K562 (cell line): ENCODE measurements at regions not wholly inside any gene's neighbourhood (a gene's known extent, or its start where the extent isn't known, plus 50 kb on each side); places are given as distances from the start of the nearest gene placed in this dataset.

Experiments
- CHD2 ChIP-seq: IDR thresholded peaks from 2 replicates; pipeline ENCODE4 v1.6.1; 2011; ENCODE audit warnings: low read depth, low read length
- ILK ChIP-seq: fragments of 450-650 bp; IDR thresholded peaks from 2 replicates; pipeline ENCODE4 v1.6.1; 2016; ENCODE audit warnings: missing genetic modification characterization, low read depth, mild to moderate bottlenecking, missing compliant biosample characterization, moderate library complexity, borderline replicate concordance
- MXI1 ChIP-seq: IDR thresholded peaks from 2 replicates; pipeline ENCODE4 v1.6.1; 2011; ENCODE audit warnings: low read depth, mild to moderate bottlenecking, improper control_type of control experiment, low read length
- RBM15 ChIP-seq: fragments of 200-400 bp; formaldehyde crosslinking; IDR thresholded peaks from 2 replicates; pipeline ENCODE4 v1.6.1; 2018; ENCODE audit warnings: mild to moderate bottlenecking, low read length, moderate library complexity; ENCODE audit not compliant: insufficient read depth
- ZKSCAN3 ChIP-seq: fragments of 250-450 bp; sonication (Bioruptor Pico); IDR thresholded peaks from 2 replicates; pipeline ENCODE4 v1.4.0; 2020
- TF ChIP-seq, protein P1 (sequence below), 3 experiments: IDR thresholded peaks in 2 of 3; conservative IDR thresholded peaks in 1 of 3; 2 replicates each; pipeline ENCODE4 v1.5.1; 2011 to 2012; ENCODE audit warnings: low read length in 3 of 3, mild to moderate bottlenecking in 3 of 3, control low read depth in 2 of 3, improper control_type of control experiment in 1 of 3, inconsistent platforms in 1 of 3, low read depth in 1 of 3, mixed read lengths in 1 of 3, moderate library complexity in 1 of 3; ENCODE audit not compliant: insufficient read depth in 2 of 3
- TF ChIP-seq, protein P2 (sequence below): fragments of 450-650 bp; formaldehyde crosslinking; IDR thresholded peaks from 2 replicates; pipeline ENCODE4 v1.4.0; 2020; ENCODE audit warnings: mild to moderate bottlenecking, moderate library complexity
- TF ChIP-seq, protein P3 (sequence below): fragments of 450-650 bp; IDR thresholded peaks from 2 replicates; pipeline ENCODE4 v1.6.1; 2016; ENCODE audit warnings: borderline replicate concordance
- TF ChIP-seq, protein P4 (sequence below): sonication (generic); formaldehyde crosslinking; IDR thresholded peaks from 2 replicates; pipeline ENCODE4 v1.8.0; 2022; ENCODE audit warnings: mild to moderate bottlenecking, missing genetic modification reagents, borderline replicate concordance

- TF ChIP-seq, protein P1, sequence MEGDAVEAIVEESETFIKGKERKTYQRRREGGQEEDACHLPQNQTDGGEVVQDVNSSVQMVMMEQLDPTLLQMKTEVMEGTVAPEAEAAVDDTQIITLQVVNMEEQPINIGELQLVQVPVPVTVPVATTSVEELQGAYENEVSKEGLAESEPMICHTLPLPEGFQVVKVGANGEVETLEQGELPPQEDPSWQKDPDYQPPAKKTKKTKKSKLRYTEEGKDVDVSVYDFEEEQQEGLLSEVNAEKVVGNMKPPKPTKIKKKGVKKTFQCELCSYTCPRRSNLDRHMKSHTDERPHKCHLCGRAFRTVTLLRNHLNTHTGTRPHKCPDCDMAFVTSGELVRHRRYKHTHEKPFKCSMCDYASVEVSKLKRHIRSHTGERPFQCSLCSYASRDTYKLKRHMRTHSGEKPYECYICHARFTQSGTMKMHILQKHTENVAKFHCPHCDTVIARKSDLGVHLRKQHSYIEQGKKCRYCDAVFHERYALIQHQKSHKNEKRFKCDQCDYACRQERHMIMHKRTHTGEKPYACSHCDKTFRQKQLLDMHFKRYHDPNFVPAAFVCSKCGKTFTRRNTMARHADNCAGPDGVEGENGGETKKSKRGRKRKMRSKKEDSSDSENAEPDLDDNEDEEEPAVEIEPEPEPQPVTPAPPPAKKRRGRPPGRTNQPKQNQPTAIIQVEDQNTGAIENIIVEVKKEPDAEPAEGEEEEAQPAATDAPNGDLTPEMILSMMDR (IDR thresholded peaks at IDR 0.05 in 2 of 3, conservative IDR thresholded peaks at IDR 0.05 in 1 of 3; ENCODE audit: insufficient read depth in 2 of 3, low read depth in 1 of 3, low read length in 3 of 3) = no peak
- TF ChIP-seq, protein P2, sequence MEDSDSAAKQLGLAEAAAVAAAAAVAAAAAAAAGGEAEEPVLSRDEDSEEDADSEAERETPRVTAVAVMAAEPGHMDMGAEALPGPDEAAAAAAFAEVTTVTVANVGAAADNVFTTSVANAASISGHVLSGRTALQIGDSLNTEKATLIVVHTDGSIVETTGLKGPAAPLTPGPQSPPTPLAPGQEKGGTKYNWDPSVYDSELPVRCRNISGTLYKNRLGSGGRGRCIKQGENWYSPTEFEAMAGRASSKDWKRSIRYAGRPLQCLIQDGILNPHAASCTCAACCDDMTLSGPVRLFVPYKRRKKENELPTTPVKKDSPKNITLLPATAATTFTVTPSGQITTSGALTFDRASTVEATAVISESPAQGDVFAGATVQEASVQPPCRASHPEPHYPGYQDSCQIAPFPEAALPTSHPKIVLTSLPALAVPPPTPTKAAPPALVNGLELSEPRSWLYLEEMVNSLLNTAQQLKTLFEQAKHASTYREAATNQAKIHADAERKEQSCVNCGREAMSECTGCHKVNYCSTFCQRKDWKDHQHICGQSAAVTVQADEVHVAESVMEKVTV = no peak
- no peak for TF ChIP-seq RBM15
- no peak for TF ChIP-seq ZKSCAN3 (CRISPR knock-in tag)
- TF ChIP-seq CHD2 = no peak
- TF ChIP-seq, protein P3, sequence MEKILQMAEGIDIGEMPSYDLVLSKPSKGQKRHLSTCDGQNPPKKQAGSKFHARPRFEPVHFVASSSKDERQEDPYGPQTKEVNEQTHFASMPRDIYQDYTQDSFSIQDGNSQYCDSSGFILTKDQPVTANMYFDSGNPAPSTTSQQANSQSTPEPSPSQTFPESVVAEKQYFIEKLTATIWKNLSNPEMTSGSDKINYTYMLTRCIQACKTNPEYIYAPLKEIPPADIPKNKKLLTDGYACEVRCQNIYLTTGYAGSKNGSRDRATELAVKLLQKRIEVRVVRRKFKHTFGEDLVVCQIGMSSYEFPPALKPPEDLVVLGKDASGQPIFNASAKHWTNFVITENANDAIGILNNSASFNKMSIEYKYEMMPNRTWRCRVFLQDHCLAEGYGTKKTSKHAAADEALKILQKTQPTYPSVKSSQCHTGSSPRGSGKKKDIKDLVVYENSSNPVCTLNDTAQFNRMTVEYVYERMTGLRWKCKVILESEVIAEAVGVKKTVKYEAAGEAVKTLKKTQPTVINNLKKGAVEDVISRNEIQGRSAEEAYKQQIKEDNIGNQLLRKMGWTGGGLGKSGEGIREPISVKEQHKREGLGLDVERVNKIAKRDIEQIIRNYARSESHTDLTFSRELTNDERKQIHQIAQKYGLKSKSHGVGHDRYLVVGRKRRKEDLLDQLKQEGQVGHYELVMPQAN = no peak
- no peak for TF ChIP-seq ILK (tag)
- TF ChIP-seq, protein P4, sequence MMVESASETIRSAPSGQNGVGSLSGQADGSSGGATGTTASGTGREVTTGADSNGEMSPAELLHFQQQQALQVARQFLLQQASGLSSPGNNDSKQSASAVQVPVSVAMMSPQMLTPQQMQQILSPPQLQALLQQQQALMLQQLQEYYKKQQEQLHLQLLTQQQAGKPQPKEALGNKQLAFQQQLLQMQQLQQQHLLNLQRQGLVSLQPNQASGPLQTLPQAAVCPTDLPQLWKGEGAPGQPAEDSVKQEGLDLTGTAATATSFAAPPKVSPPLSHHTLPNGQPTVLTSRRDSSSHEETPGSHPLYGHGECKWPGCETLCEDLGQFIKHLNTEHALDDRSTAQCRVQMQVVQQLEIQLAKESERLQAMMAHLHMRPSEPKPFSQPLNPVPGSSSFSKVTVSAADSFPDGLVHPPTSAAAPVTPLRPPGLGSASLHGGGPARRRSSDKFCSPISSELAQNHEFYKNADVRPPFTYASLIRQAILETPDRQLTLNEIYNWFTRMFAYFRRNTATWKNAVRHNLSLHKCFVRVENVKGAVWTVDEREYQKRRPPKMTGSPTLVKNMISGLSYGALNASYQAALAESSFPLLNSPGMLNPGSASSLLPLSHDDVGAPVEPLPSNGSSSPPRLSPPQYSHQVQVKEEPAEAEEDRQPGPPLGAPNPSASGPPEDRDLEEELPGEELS (CRISPR knock-in tag) = no peak
- no peak for TF ChIP-seq MXI1
Observed at GRCh38 chr1:8120693-8121260, 94.7 kb upstream of the ERRFI1 start.
